H1 (cell line): ENCODE measurements at regions not wholly inside any gene's neighbourhood (a gene's known extent, or its start where the extent isn't known, plus 50 kb on each side); places are given as distances from the start of the nearest gene placed in this dataset.

Source experiments
- CTCF ChIA-PET: fragments of 300-600 bp; sonication (Branson Sonifier 250); formaldehyde crosslinking; loops from one replicate; lab custom pipeline; 2021; ENCODE audit not compliant: partially characterized antibody; lab: Charles Lee
- POLR2A ChIA-PET: fragments of 300-600 bp; sonication (Branson Sonifier 250); formaldehyde crosslinking; loops from one replicate; lab custom pipeline; 2021; ENCODE audit warnings: inconsistent platforms; ENCODE audit not compliant: partially characterized antibody; lab: Charles Lee
- DNase-seq, 2 experiments: peaks; one replicate each; pipeline versions ENCODE4 v3.0.0 to v3.0.0-alpha.2; 2010 to 2022; ENCODE audit warnings: low spot score in 2 of 2, low read depth in 1 of 2, mixed read lengths in 1 of 2
- FAIRE-seq: peaks from 2 replicates; lab custom pipeline; 2011; peaks lifted over from hg19 to GRCh38; lab: Jason Lieb, UNC
- H2AFZ ChIP-seq: 2 replicates; pipeline ENCODE4 v1.8.1; 2012; ENCODE audit warnings: low read length, inconsistent platforms
- H2AK5ac ChIP-seq: 2 replicates; pipeline ENCODE4 v1.6.1; 2013; ENCODE audit warnings: low read depth, low read length
- H2BK120ac ChIP-seq: replicated peaks from 2 replicates; pipeline ENCODE3; 2013; ENCODE audit warnings: low read depth, low read length, inconsistent platforms
- H2BK12ac ChIP-seq: 2 replicates; pipeline ENCODE4 v1.6.1; 2013; ENCODE audit warnings: low read depth, low read length
- H2BK15ac ChIP-seq: 2 replicates; pipeline ENCODE4 v1.6.1; 2013; ENCODE audit warnings: low read length
- H2BK20ac ChIP-seq: 2 replicates; pipeline ENCODE4 v1.6.1; 2013; ENCODE audit warnings: low read length
- H2BK5ac ChIP-seq: 2 replicates; pipeline ENCODE4 v1.6.1; 2013; ENCODE audit warnings: low read depth, low read length
- H3K14ac ChIP-seq: 2 replicates; pipeline ENCODE4 v1.6.1; 2013; ENCODE audit warnings: inconsistent platforms; ENCODE audit not compliant: insufficient read length
- H3K18ac ChIP-seq: 2 replicates; pipeline ENCODE4 v1.6.1; 2013; ENCODE audit warnings: low read length; ENCODE audit errors: extremely low read depth
- H3K23ac ChIP-seq: 2 replicates; pipeline ENCODE4 v1.6.1; 2013; ENCODE audit warnings: inconsistent platforms; ENCODE audit not compliant: insufficient read length
- H3K23me2 ChIP-seq: 2 replicates; pipeline ENCODE4 v1.6.1; 2013; ENCODE audit warnings: low read depth, low read length
- H3K27ac ChIP-seq: 2 replicates; pipeline ENCODE4 v1.6.1; 2011; ENCODE audit warnings: low read depth, low read length, inconsistent platforms
- H3K27me3 ChIP-seq, 4 experiments: replicated peaks in 1 of 4; 1 replicate in 1 of 4; 2 replicates in 3 of 4; pipeline versions ENCODE4 v1.6.1 to v1.8.1; 2011 to 2013; ENCODE audit warnings: low read length in 3 of 4, mild to moderate bottlenecking in 3 of 4, inconsistent platforms in 2 of 4, mixed read lengths in 2 of 4, moderate library complexity in 1 of 4; ENCODE audit not compliant: control insufficient read depth in 3 of 4, insufficient read depth in 3 of 4; ENCODE audit errors: extremely low read depth in 1 of 4
- H3K36me3 ChIP-seq, 4 experiments: 2 replicates each; pipeline versions ENCODE4 v1.6.1 to v1.8.1; 2011 to 2013; ENCODE audit warnings: mild to moderate bottlenecking in 4 of 4, low read length in 3 of 4, moderate library complexity in 2 of 4, control low read depth in 1 of 4, inconsistent platforms in 1 of 4; ENCODE audit not compliant: insufficient read depth in 4 of 4, control insufficient read depth in 2 of 4
- H3K4ac ChIP-seq: replicated peaks from 2 replicates; pipeline ENCODE3; 2013; ENCODE audit warnings: low read length, low read depth, mixed read lengths, inconsistent platforms; ENCODE audit not compliant: insufficient read length
- H3K4me1 ChIP-seq, 4 experiments: replicated peaks in 1 of 4; 1 replicate in 1 of 4; 2 replicates in 3 of 4; pipeline versions ENCODE4 v1.6.1 to v1.8.1; 2011 to 2013; ENCODE audit warnings: low read length in 3 of 4, inconsistent platforms in 2 of 4, mixed read lengths in 1 of 4; ENCODE audit not compliant: insufficient read depth in 4 of 4, control insufficient read depth in 3 of 4
- H3K4me2 ChIP-seq, 2 experiments: 2 replicates each; pipeline versions ENCODE4 v1.6.1 to v1.8.1; 2011 to 2013; ENCODE audit warnings: low read depth in 2 of 2, low read length in 2 of 2, control low read depth in 1 of 2, inconsistent platforms in 1 of 2, mild to moderate bottlenecking in 1 of 2; ENCODE audit not compliant: insufficient read depth in 1 of 2
- H3K4me3 ChIP-seq, 4 experiments: fragments of 200-600, 300-600 bp in 1 of 4; sonication (generic), shearing (Covaris generic), sonication (Bioruptor Twin) in 1 of 4; 2 replicates each; pipeline versions ENCODE4 v1.5.1 to v1.8.1; 2011 to 2016; ENCODE audit warnings: low read length in 4 of 4, low read depth in 3 of 4, control low read depth in 2 of 4, inconsistent platforms in 2 of 4, mild to moderate bottlenecking in 2 of 4, mixed read lengths in 1 of 4, moderate library complexity in 1 of 4; ENCODE audit not compliant: insufficient read depth in 2 of 4; ENCODE audit errors: extremely low read depth in 1 of 4
- H3K56ac ChIP-seq: replicated peaks from 2 replicates; pipeline ENCODE3; 2013; ENCODE audit warnings: low read depth, mild to moderate bottlenecking, mixed read lengths, low read length, inconsistent platforms; ENCODE audit not compliant: insufficient read length
- H3K79me1 ChIP-seq: 2 replicates; pipeline ENCODE4 v1.6.1; 2013; ENCODE audit warnings: low read depth, low read length, control low read depth
- H3K79me2 ChIP-seq, 2 experiments: 2 replicates each; pipeline versions ENCODE4 v1.6.1 to v1.8.1; 2012 to 2013; ENCODE audit warnings: low read length in 2 of 2, mild to moderate bottlenecking in 2 of 2, inconsistent platforms in 1 of 2; ENCODE audit not compliant: insufficient read depth in 2 of 2, control insufficient read depth in 1 of 2
- H3K9ac ChIP-seq, 4 experiments: replicated peaks in 1 of 4; 1 replicate in 1 of 4; 2 replicates in 3 of 4; pipeline versions ENCODE4 v1.6.1 to v1.8.1; 2011 to 2013; ENCODE audit warnings: low read depth in 3 of 4, low read length in 3 of 4, control low read depth in 2 of 4, mild to moderate bottlenecking in 2 of 4, moderate library complexity in 2 of 4, inconsistent platforms in 1 of 4; ENCODE audit errors: extremely low read depth in 1 of 4
- H3K9me3 ChIP-seq, 2 experiments: 2 replicates each; pipeline versions ENCODE4 v1.6.1 to v1.8.1; 2012 to 2013; ENCODE audit warnings: mild to moderate bottlenecking in 2 of 2, moderate library complexity in 2 of 2, control low read depth in 1 of 2, inconsistent platforms in 1 of 2, low read depth in 1 of 2, low read length in 1 of 2, mixed read lengths in 1 of 2; ENCODE audit not compliant: insufficient read depth in 2 of 2
- H4K20me1 ChIP-seq, 2 experiments: replicated peaks in 1 of 2; 2 replicates each; pipeline versions ENCODE3 to v1.8.1; 2011 to 2013; ENCODE audit warnings: inconsistent platforms in 2 of 2, low read length in 2 of 2, mild to moderate bottlenecking in 1 of 2; ENCODE audit not compliant: insufficient read depth in 2 of 2, control insufficient read depth in 1 of 2
- H4K5ac ChIP-seq: 2 replicates; pipeline ENCODE4 v1.6.1; 2013; ENCODE audit warnings: low read length, low read depth, mixed read lengths, inconsistent platforms; ENCODE audit not compliant: insufficient read length
- H4K8ac ChIP-seq: 2 replicates; pipeline ENCODE4 v1.8.0; 2013; ENCODE audit warnings: mild to moderate bottlenecking, moderate library complexity, low read length, inconsistent platforms; ENCODE audit not compliant: insufficient read depth; ENCODE audit errors: extremely low read depth
- H4K91ac ChIP-seq: replicated peaks from 2 replicates; pipeline ENCODE3; 2013; ENCODE audit warnings: low read length, mixed read lengths, inconsistent platforms; ENCODE audit not compliant: insufficient read length
- CHD1 ChIP-seq: IDR thresholded peaks from 2 replicates; pipeline ENCODE4 v1.6.1; 2012; ENCODE audit warnings: low read depth, low read length, improper control_type of control experiment
- E2F6 ChIP-seq: IDR thresholded peaks from 2 replicates; pipeline ENCODE4 v1.6.1; 2012; ENCODE audit warnings: inconsistent platforms
- FOSL1 ChIP-seq: IDR thresholded peaks from 2 replicates; pipeline ENCODE4 v1.6.1; 2011; ENCODE audit warnings: mild to moderate bottlenecking, low read depth, low read length, moderate library complexity; ENCODE audit not compliant: insufficient read depth
- JUN ChIP-seq: IDR thresholded peaks from 2 replicates; pipeline ENCODE4 v1.6.1; 2011; ENCODE audit warnings: low read depth, mild to moderate bottlenecking, improper control_type of control experiment, low read length
- KDM5A ChIP-seq: fragments of 200-600 bp; IDR thresholded peaks from 2 replicates; pipeline ENCODE4 v1.7.1; 2012; ENCODE audit warnings: mild to moderate bottlenecking, low read length, inconsistent platforms, mixed read lengths
- POLR2A ChIP-seq, 2 experiments: IDR thresholded peaks; 1 replicate in 1 of 2; 2 replicates in 1 of 2; pipeline ENCODE4 v1.6.1; 2011; ENCODE audit warnings: low read depth in 2 of 2, low read length in 2 of 2, mild to moderate bottlenecking in 2 of 2; ENCODE audit errors: control extremely low read depth in 1 of 2
- RNF2 ChIP-seq: fragments of 200-900, 300-1000 bp; sonication (generic); IDR thresholded peaks from 2 replicates; pipeline ENCODE4 v1.7.1; 2016; ENCODE audit warnings: borderline replicate concordance, low read depth, mild to moderate bottlenecking, antibody characterized with exemption, low read length; ENCODE audit not compliant: poor library complexity, severe bottlenecking; ENCODE audit errors: missing control alignments
- SRF ChIP-seq: IDR thresholded peaks from 2 replicates; pipeline ENCODE4 v1.6.1; 2011; ENCODE audit warnings: mild to moderate bottlenecking, low read depth, low read length, moderate library complexity
- WGBS, 2 experiments: shearing (Covaris generic) in 1 of 2; methylation state at CpG; one replicate each; pipeline versions ENCODE4 v1.1.6 to v1.1.7; 2013 to 2015; ENCODE audit warnings: low lambda C conversion rate in 2 of 2, mixed read lengths in 2 of 2, inconsistent platforms in 1 of 2, low coverage in 1 of 2, missing lambda C conversion rate in 1 of 2; ENCODE audit not compliant: insufficient replicate concordance in 2 of 2, insufficient coverage in 1 of 2, insufficient read length in 1 of 2; ENCODE audit errors: extremely low coverage in 1 of 2, missing lambda C conversion rate in 1 of 2; 5-methylcytosine and 5-hydroxymethylcytosine counted together

- no peaks in the 10 kb centered on the region for H3K79me2 ChIP-seq
- no peak overlapping the region for H3K18ac ChIP-seq
- no peak for FAIRE-seq
- DNase-seq = no peak
- no peaks in the 10 kb centered on the region for H3K36me3 ChIP-seq
- no peak overlapping the region for H3K14ac ChIP-seq
- H3K4me3 ChIP-seq = no peak overlapping the region
- H4K5ac ChIP-seq = no peak overlapping the region
- no peaks in the 10 kb centered on the region for H3K79me1 ChIP-seq
- no peak overlapping the region for H3K4me2 ChIP-seq
- no peak overlapping the region for H2AK5ac ChIP-seq
- H2BK120ac ChIP-seq = no peak overlapping the region
- ChIA-PET POLR2A (no interaction called here), CTCF (interaction anchor here (0.6 to 1.7 kb wide), 3 partner anchors 13 to 85 kb away, joined by 3 to 6 read pairs (median 3); no protein-coding TSS in a partner anchor)
- no peak overlapping the region for H2BK5ac ChIP-seq
- no peak overlapping the region for H3K23ac ChIP-seq
- WGBS, 2 experiments = 91% methylated on average over 2 of the region's 2 CpGs; no CpG with 5 or more reads in 1 of the 2 experiments
- H3K4me1 ChIP-seq = peaks cover 0 to 3% (median 0%) of the 10 kb centered on the region in 4 experiments; a peak in 1 of 7 replicates
- H2AFZ ChIP-seq = no peak overlapping the region
- no peaks in the 10 kb centered on the region for H4K20me1 ChIP-seq
- H3K4ac ChIP-seq = no peak overlapping the region
- no peaks in the 10 kb centered on the region for H3K23me2 ChIP-seq
- no peak overlapping the region for H2BK20ac ChIP-seq
- no peak overlapping the region for H3K9ac ChIP-seq
- no peak overlapping the region for H3K27ac ChIP-seq
- H2BK12ac ChIP-seq = no peak overlapping the region
- no peaks in the 10 kb centered on the region for H3K27me3 ChIP-seq
- H2BK15ac ChIP-seq = no peak overlapping the region
- no peaks in the 10 kb centered on the region for H3K9me3 ChIP-seq
- no peak overlapping the region for H3K56ac ChIP-seq
- no peak overlapping the region for H4K8ac ChIP-seq
- no peak overlapping the region for H4K91ac ChIP-seq
- TF ChIP-seq JUN (no peak), E2F6 (no peak), KDM5A (no peak), POLR2A (IDR thresholded peaks at IDR 0.05; ENCODE audit: control extremely low read depth in 1 of 2, low read depth in 2 of 2, low read length in 2 of 2) (no peak), FOSL1 (no peak), CHD1 (no peak), RNF2 (no peak), SRF (no peak)
Observed at GRCh38 chr2:172680436-172681068, 55.1 kb upstream of the RAPGEF4 start.
